ENCODE measurements at regions not wholly inside any gene's neighbourhood (a gene's known extent, or its start where the extent isn't known, plus 50 kb on each side); places are given as distances from the start of the nearest gene placed in this dataset.

DNA sequence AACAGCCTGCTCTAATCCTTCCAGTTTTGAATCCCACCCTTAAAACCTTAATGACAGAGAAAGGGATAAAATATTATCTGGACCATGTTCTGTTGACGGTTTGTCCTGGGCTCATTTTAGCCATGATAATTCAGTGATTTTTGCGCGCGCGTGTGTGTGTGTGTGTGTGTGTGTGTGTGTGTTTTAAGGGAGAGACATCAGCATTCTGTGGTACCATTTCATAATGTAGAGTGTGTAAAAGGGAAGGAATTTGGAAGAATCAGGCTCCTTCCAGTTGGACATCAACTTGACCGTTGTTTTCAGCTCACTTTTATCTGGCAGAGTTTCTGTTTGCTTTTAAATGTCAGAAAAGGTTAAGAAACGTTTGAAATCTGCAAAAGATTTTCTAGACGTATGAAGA, 535.5 kb downstream of the TNS1 start:
- no peak for FAIRE-seq

DNA sequence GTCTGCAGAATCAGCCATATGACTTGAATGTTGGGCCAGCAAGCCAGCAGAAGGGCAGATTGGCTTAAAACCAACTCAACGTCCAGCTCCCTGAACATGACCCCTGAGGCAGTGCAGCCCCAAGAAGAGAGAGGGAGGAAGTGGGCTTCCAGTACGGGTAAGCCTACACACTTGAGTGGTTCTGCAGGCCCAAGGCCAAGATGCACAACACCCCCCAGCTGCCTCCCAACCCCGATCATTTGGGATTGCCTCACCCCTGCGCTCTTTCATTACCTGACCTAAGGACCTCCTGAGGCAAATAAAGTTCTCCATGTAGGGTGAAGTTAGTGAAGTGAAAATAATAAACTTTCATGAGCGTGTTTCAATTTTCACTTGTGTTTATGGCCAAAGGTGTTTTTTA, 536.0 kb downstream of the TNS1 start:
- FAIRE-seq (no peak), DNase-seq (ENCODE audit: low read depth) (no peak)

More for the DNA sequence above, 535.5 kb downstream of the TNS1 start:
- Histone ChIP-seq H3K4me3 (ENCODE audit: low read depth, low read length) (no peak overlapping the region), H3K27me3 (ENCODE audit: control insufficient read depth, insufficient read depth, low read length) (no peaks in the 10 kb centered on the region), H3K36me3 (ENCODE audit: control insufficient read depth, insufficient read depth, low read length) (no peaks in the 10 kb centered on the region)
- no peak for DNase-seq (ENCODE audit: low read depth)
- TF ChIP-seq, protein P1, sequence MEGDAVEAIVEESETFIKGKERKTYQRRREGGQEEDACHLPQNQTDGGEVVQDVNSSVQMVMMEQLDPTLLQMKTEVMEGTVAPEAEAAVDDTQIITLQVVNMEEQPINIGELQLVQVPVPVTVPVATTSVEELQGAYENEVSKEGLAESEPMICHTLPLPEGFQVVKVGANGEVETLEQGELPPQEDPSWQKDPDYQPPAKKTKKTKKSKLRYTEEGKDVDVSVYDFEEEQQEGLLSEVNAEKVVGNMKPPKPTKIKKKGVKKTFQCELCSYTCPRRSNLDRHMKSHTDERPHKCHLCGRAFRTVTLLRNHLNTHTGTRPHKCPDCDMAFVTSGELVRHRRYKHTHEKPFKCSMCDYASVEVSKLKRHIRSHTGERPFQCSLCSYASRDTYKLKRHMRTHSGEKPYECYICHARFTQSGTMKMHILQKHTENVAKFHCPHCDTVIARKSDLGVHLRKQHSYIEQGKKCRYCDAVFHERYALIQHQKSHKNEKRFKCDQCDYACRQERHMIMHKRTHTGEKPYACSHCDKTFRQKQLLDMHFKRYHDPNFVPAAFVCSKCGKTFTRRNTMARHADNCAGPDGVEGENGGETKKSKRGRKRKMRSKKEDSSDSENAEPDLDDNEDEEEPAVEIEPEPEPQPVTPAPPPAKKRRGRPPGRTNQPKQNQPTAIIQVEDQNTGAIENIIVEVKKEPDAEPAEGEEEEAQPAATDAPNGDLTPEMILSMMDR (IDR thresholded peaks at IDR 0.05; ENCODE audit: insufficient read depth, low read length, severe bottlenecking): no peak

DNA sequence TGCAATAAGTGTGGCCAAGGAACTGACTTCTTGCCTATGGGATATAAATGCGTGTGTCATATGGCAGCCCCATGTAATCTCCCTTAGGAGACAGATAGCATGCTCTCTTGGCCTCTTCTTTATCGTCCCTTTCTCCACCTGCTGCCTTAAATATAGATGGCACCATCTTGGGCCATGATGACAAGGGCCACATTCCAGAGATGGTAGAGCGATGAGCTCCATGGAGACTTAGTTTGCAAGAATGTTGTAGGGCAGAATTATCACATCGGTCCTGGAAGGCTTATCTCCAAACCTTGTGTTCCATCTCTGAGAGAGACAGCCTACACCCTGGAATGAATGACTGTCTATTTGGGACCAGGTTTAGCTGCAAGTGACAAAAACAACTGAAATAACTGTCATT, 536.7 kb downstream of the TNS1 start:
- Histone ChIP-seq H3K36me3 (ENCODE audit: control insufficient read depth, insufficient read depth, low read length) (no peaks in the 10 kb centered on the region), H3K4me3 (ENCODE audit: low read depth, low read length) (no peak overlapping the region), H3K27me3 (ENCODE audit: control insufficient read depth, insufficient read depth, low read length) (no peaks in the 10 kb centered on the region)
- TF ChIP-seq, protein P1 (IDR thresholded peaks at IDR 0.05; ENCODE audit: insufficient read depth, low read length, severe bottlenecking): no peak
- DNase-seq (ENCODE audit: low read depth): no peak
- no peak for FAIRE-seq

More for the DNA sequence above, 536.0 kb downstream of the TNS1 start:
- TF ChIP-seq, protein P1 (IDR thresholded peaks at IDR 0.05; ENCODE audit: insufficient read depth, low read length, severe bottlenecking): no peak
- Histone ChIP-seq H3K4me3 (ENCODE audit: low read depth, low read length) (no peak overlapping the region), H3K27me3 (ENCODE audit: control insufficient read depth, insufficient read depth, low read length) (no peaks in the 10 kb centered on the region), H3K36me3 (ENCODE audit: control insufficient read depth, insufficient read depth, low read length) (no peaks in the 10 kb centered on the region)

DNA sequence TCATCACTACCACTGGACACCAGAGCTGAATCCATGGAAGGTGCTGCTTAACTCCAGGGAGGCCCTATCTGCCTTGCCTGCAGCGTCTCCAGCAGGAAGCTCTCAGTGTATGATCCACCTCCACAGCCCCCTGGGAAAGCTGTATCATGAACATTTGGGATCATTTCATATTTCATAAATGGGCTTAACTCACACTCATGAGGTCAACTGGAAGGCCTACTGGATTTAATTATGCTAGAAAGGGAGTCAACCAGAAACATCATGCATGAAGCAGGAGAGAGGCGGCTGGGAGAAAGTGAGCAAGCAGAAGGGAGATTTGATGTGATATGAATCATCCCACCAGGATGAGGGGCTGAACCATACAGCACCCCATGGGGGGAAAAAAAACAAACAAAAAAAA, 537.7 kb downstream of the TNS1 start:
- no peak for FAIRE-seq

GRCh38 chr2:217463402-217464075, 539.3 kb downstream of the TNS1 start:
- H3K4me3 ChIP-seq (ENCODE audit: low read depth, low read length): no peak overlapping the region
- DNase-seq (ENCODE audit: low read depth): no peak
- TF ChIP-seq, protein P1 (IDR thresholded peaks at IDR 0.05; ENCODE audit: insufficient read depth, low read length, severe bottlenecking): no peak
- H3K36me3 ChIP-seq (ENCODE audit: control insufficient read depth, insufficient read depth, low read length): no peaks in the 10 kb centered on the region
- no peak for FAIRE-seq
- H3K27me3 ChIP-seq (ENCODE audit: control insufficient read depth, insufficient read depth, low read length): peaks cover 4% of the 10 kb centered on the region

More for the DNA sequence above, 537.7 kb downstream of the TNS1 start:
- peaks cover 3% of the 10 kb centered on the region for H3K27me3 ChIP-seq (ENCODE audit: control insufficient read depth, insufficient read depth, low read length)
- TF ChIP-seq, protein P1 (IDR thresholded peaks at IDR 0.05; ENCODE audit: insufficient read depth, low read length, severe bottlenecking): no peak
- DNase-seq (ENCODE audit: low read depth): no peak
- H3K4me3 ChIP-seq (ENCODE audit: low read depth, low read length): no peak overlapping the region
- no peaks in the 10 kb centered on the region for H3K36me3 ChIP-seq (ENCODE audit: control insufficient read depth, insufficient read depth, low read length)

DNA sequence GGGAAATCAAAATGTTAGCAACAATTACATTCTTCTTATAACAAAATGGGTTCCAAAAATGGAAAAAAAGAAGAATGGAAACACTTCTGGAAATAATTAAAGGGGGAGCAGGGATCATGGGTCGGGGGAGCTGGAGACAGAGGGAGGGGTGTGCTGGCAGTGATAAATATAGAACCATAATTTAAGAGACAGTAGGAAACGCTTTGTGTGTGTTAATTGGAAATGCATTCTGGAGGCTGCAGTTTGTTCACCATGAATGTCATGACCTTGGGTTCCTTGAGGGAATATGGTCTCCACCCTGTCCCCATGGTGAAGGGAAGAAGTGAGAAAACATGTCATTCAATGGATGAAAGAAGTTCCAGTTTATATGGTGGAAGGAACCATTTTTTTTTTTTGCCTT, 540.7 kb downstream of the TNS1 start:
- no peak overlapping the region for H3K4me3 ChIP-seq (ENCODE audit: low read depth, low read length)
- DNase-seq (ENCODE audit: low read depth): no peak
- no peak for FAIRE-seq

More for the DNA sequence above, 540.7 kb downstream of the TNS1 start:
- TF ChIP-seq, protein P1 (IDR thresholded peaks at IDR 0.05; ENCODE audit: insufficient read depth, low read length, severe bottlenecking): no peak
- H3K27me3 ChIP-seq (ENCODE audit: control insufficient read depth, insufficient read depth, low read length): peaks cover 4% of the 10 kb centered on the region
- no peaks in the 10 kb centered on the region for H3K36me3 ChIP-seq (ENCODE audit: control insufficient read depth, insufficient read depth, low read length)

Data from bronchial epithelial cell (primary cell).